Aorta (tissue), 5 donors: ENCODE measurements at regions not wholly inside any gene's neighbourhood (a gene's known extent, or its start where the extent isn't known, plus 50 kb on each side); places are given as distances from the start of the nearest gene placed in this dataset.

Experiments used
- ATAC-seq: fragments of 200-7000 bp; cut with Tn5 transposase; one replicate; pipeline ENCODE4 v1.9.1; 2022; ENCODE audit warnings: moderate library complexity; ENCODE audit not compliant: low FRiP score
- DNase-seq, 2 donors: peaks; one replicate each; pipeline ENCODE4 v3.0.0-alpha.2; 2020
- H3K27ac ChIP-seq, 2 donors: one replicate each; pipeline ENCODE4 v1.5.1; 2013; ENCODE audit warnings: low read length in 2 of 2, mild to moderate bottlenecking in 2 of 2, moderate library complexity in 2 of 2, control low read depth in 1 of 2, inconsistent platforms in 1 of 2, low read depth in 1 of 2
- H3K27me3 ChIP-seq, 2 donors: one replicate each; pipeline ENCODE4 v1.6.1; 2013; ENCODE audit warnings: control low read depth in 1 of 2, low read length in 1 of 2, mild to moderate bottlenecking in 1 of 2, moderate library complexity in 1 of 2; ENCODE audit not compliant: insufficient read depth in 2 of 2, control insufficient read depth in 1 of 2
- H3K36me3 ChIP-seq, 2 donors: one replicate each; pipeline ENCODE4 v1.6.1; 2013; ENCODE audit warnings: control low read depth in 1 of 2, low read length in 1 of 2, mild to moderate bottlenecking in 1 of 2; ENCODE audit not compliant: insufficient read depth in 2 of 2, control insufficient read depth in 1 of 2
- H3K4me1 ChIP-seq, 2 donors: one replicate each; pipeline ENCODE4 v1.6.1; 2013; ENCODE audit warnings: low read length in 2 of 2, control low read depth in 1 of 2, mild to moderate bottlenecking in 1 of 2, moderate library complexity in 1 of 2; ENCODE audit not compliant: insufficient read depth in 2 of 2, control insufficient read depth in 1 of 2
- H3K4me3 ChIP-seq, 2 donors: one replicate each; pipeline ENCODE4 v1.5.1; 2013; ENCODE audit warnings: low read length in 2 of 2, control low read depth in 1 of 2, mild to moderate bottlenecking in 1 of 2
- H3K9me3 ChIP-seq: one replicate; pipeline ENCODE4 v1.6.1; 2013; ENCODE audit warnings: mild to moderate bottlenecking, low read length; ENCODE audit not compliant: control insufficient read depth
- WGBS, 2 donors: extraction: QIAGEN DNeasy Blood & Tissue Kit; methylation state at CpG; one replicate each; pipeline ENCODE4 v1.1.7; 2013; 5-methylcytosine and 5-hydroxymethylcytosine counted together
- intact Hi-C, 2 donors: fragments of 100-400 bp; cut with DNase I; formaldehyde crosslinking; loops; one replicate each; pipeline versions ENCODE4 v1.14.2 to v1.15.0; 2022
- donor health status: healthy with polysubstance abuse.
- donor health status: Bipolar disorder and iron deficiency.
- donor health status: DM: no; HTN: no; CAD: no.
- donor health status: DM: no; HTN: no; CAD: no.
- donor health status: DM: yes; HTN: yes; CAD: no.

DNA sequence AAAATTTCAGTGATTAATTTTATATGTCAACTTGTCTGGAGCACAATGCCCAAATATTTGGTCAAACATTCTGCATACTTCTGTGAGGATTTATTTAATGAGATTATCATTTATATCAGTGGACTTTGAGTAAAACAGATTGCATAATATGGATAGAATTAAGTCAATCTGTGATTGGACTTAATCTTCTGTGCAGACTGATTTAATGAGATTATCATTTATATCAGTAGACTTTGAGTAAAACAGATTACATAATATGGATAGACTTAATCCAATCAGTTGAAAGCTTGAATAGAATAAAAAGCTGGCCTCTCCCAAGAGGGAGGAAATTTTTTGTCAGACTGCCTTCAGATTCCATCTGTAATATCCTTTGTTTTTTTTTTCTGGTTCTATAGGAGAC, 1413.2 kb downstream of the LRFN5 start:
- intact Hi-C loops: no loop called here
- ATAC-seq (no peak), DNase-seq (no peak)
- no peaks in the 10 kb centered on the region for H3K27me3 ChIP-seq
- H3K27ac ChIP-seq: no peak overlapping the region
- no peak overlapping the region for H3K4me3 ChIP-seq
- H3K9me3 ChIP-seq: no peaks in the 10 kb centered on the region
- H3K4me1 ChIP-seq: no peaks in the 10 kb centered on the region
- H3K36me3 ChIP-seq: no peaks in the 10 kb centered on the region

DNA sequence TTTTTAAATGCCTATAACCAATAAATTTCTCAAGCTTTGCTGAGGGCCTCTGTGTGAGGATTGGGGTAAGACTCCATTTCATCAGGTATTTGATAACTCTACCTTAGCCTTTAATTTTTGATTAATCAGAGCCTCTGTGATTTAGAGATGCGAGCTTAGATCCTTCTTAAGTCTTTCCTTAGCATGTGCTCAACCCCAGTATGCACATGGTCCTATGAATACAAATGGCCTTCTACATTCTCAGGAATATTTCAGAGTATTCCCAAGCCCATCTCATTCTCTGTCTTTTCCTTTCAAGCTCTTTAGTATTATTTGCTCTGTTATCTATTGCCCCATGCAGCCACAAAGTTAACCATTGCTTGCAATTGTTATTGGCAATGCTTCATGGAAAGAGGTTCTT, 1407.7 kb downstream of the LRFN5 start:
- intact Hi-C loops: no loop called here
- Histone ChIP-seq H3K27me3 (no peaks in the 10 kb centered on the region), H3K4me1 (no peaks in the 10 kb centered on the region), H3K36me3 (no peaks in the 10 kb centered on the region), H3K27ac (no peak overlapping the region), H3K9me3 (no peaks in the 10 kb centered on the region), H3K4me3 (no peak overlapping the region)
- ATAC-seq (no peak), DNase-seq (no peak)
- 66 to 73% methylated on average over 1 of the region's 1 CpG for WGBS, 2 donors

- H3K9me3 ChIP-seq: no peaks in the 10 kb centered on the region
- no peak for DNase-seq
Observed at GRCh38 chr14:43012817-43013216, 1406.1 kb downstream of the LRFN5 start.

GRCh38 chr14:43005807-43006206, 1399.1 kb downstream of the LRFN5 start:
- H3K4me3 ChIP-seq: no peak overlapping the region
- no peak for ATAC-seq
- WGBS, 2 donors: 25% methylated on average over 1 of the region's 1 CpG
- no peaks in the 10 kb centered on the region for H3K4me1 ChIP-seq
- no peak for DNase-seq
- peaks cover 6% of the 10 kb centered on the region for H3K9me3 ChIP-seq
- H3K36me3 ChIP-seq: no peaks in the 10 kb centered on the region
- H3K27ac ChIP-seq: no peak overlapping the region
- intact Hi-C loops: no loop called here
- peaks cover 0 to 3% of the 10 kb centered on the region in 2 donors for H3K27me3 ChIP-seq

More at GRCh38 chr14:43012817-43013216, 1406.1 kb downstream of the LRFN5 start:
- Histone ChIP-seq H3K36me3 (no peaks in the 10 kb centered on the region), H3K4me3 (no peak overlapping the region), H3K27ac (no peak overlapping the region), H3K4me1 (no peaks in the 10 kb centered on the region), H3K27me3 (no peaks in the 10 kb centered on the region)
- no peak for ATAC-seq
- 56 to 60% methylated on average over 1 of the region's 1 CpG for WGBS, 2 donors
- intact Hi-C loops: no loop called here

DNA sequence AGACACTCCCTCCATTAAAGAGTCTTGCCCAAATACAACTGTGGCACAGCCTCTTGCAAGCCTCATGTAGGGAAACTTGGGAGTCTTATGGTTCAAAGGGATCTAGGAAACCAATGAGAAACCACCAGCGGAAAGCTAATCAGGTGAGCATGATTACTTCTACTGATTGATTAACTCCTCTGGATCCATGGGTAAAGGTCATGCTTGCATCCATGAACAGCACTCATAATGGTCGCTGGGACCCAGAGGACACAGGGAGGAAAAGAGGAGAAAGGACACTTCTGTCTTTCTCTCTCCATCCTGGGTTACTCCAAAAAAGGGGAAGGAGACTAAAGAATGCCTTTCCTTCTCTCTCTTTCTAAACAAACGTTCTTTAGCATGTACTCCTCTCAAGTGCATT, 1397.2 kb downstream of the LRFN5 start:
- Histone ChIP-seq H3K9me3 (peaks cover 6% of the 10 kb centered on the region), H3K4me3 (no peak overlapping the region), H3K27me3 (peaks cover 0 to 3% of the 10 kb centered on the region in 2 donors), H3K4me1 (no peaks in the 10 kb centered on the region), H3K27ac (no peak overlapping the region), H3K36me3 (no peaks in the 10 kb centered on the region)
- intact Hi-C loops: no loop called here
- ATAC-seq: no peak
- 75 to 84% methylated on average over 3 of the region's 3 CpGs for WGBS, 2 donors
- DNase-seq: no peak

- no peak overlapping the region for H3K4me3 ChIP-seq
- WGBS, 2 donors: 71 to 76% methylated on average over 3 of the region's 3 CpGs
- no peak for DNase-seq
- intact Hi-C loops: no loop called here
- H3K36me3 ChIP-seq: no peaks in the 10 kb centered on the region
- ATAC-seq: no peak
- no peaks in the 10 kb centered on the region for H3K4me1 ChIP-seq
- peaks cover 6% of the 10 kb centered on the region for H3K9me3 ChIP-seq
- H3K27me3 ChIP-seq: peaks cover 0 to 3% of the 10 kb centered on the region in 2 donors
- H3K27ac ChIP-seq: no peak overlapping the region
Observed at GRCh38 chr14:43001731-43002130, 1395.1 kb downstream of the LRFN5 start.

DNA sequence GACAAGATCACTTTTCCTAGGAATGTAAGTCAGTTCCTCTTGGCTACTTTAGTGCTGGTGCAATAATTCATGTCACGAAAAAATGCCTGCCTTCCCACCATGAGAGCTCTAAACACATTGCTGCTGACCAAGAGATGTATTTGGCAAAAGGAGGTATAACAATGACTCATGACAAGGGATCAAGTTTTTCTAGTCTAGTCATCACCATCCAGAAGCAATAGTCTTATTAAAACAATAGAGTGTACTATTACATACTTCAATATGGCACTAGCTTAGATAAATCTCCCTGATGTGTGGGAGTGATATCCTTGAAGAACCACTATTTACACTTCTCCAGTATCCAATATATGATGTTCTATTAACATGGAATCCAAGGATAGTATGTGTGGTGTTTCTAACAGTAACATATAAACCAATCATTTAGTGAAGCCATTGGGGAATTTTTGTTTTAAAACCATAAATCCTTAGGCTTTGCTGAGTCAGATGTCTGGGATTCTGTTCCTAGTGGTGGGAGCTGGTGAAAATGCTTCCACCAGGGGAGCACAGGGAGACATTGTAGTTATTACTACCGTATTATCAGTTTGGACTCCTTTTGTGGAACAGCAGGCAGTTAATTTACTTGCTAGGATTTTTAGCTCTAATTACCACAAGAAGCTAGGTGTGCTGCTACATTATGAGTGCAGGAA, 1387.5 kb downstream of the LRFN5 start:
- no peak for ATAC-seq

GRCh38 chr14:42992930-42993329, 1386.3 kb downstream of the LRFN5 start:
- no peaks in the 10 kb centered on the region for H3K27me3 ChIP-seq
- H3K27ac ChIP-seq: no peak overlapping the region
- intact Hi-C loops: no loop called here
- no peak overlapping the region for H3K4me3 ChIP-seq
- peaks cover 2% of the 10 kb centered on the region for H3K9me3 ChIP-seq
- ATAC-seq (no peak), DNase-seq (no peak)
- H3K4me1 ChIP-seq: no peaks in the 10 kb centered on the region
- H3K36me3 ChIP-seq: no peaks in the 10 kb centered on the region
- WGBS, 2 donors: 61 to 74% methylated on average over 1 of the region's 1 CpG

More for the DNA sequence above, 1387.5 kb downstream of the LRFN5 start:
- Histone ChIP-seq H3K27me3 (no peaks in the 10 kb centered on the region), H3K4me3 (no peak overlapping the region), H3K4me1 (no peaks in the 10 kb centered on the region), H3K9me3 (peaks cover 2% of the 10 kb centered on the region), H3K27ac (no peak overlapping the region), H3K36me3 (no peaks in the 10 kb centered on the region)
- WGBS, 2 donors: 51 to 55% methylated on average over 2 of the region's 2 CpGs
- DNase-seq: no peak
- intact Hi-C loops: no loop called here

- ATAC-seq (no peak), DNase-seq (no peak)
- H3K9me3 ChIP-seq: no peaks in the 10 kb centered on the region
- no peak overlapping the region for H3K27ac ChIP-seq
- 76 to 82% methylated on average over 1 of the region's 1 CpG for WGBS, 2 donors
- no peak overlapping the region for H3K4me3 ChIP-seq
- H3K36me3 ChIP-seq: no peaks in the 10 kb centered on the region
- intact Hi-C loops: no loop called here
- no peaks in the 10 kb centered on the region for H3K4me1 ChIP-seq
- H3K27me3 ChIP-seq: no peaks in the 10 kb centered on the region
Observed at GRCh38 chr14:42980419-42980818, 1373.7 kb downstream of the LRFN5 start.
